ENCODE measurements at regions not wholly inside any gene's neighbourhood (a gene's known extent, or its start where the extent isn't known, plus 50 kb on each side); places are given as distances from the start of the nearest gene placed in this dataset.

DNA sequence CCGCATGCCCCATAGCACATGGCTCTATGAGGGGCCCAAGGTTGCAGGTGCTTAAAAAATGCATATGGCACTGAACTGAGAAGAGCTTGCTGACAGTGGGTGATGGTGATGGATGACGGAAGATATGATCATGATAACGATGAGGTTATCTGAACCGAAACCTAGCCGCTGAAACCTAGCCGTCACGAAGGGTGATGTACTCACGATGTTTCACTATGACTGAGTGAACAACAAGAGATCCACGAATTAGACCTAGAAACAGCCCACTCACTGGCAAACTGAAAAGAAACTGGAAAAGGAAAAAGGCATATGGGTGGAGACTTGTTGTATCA, 57.6 kb upstream of the BCL6 start:
- no peak overlapping the region for H2BK15ac ChIP-seq (ENCODE audit: low read depth, low read length)
- no peak for DNase-seq
- H2AK5ac ChIP-seq (ENCODE audit: insufficient read length, low read length) = no peak overlapping the region
- H2BK12ac ChIP-seq (ENCODE audit: insufficient read length, low read depth, low read length) = no peak overlapping the region
- no peaks in the 10 kb centered on the region for H3K23me2 ChIP-seq (ENCODE audit: insufficient read length, low read depth, low read length, poor library complexity, severe bottlenecking)
- no peak overlapping the region for H3K27ac ChIP-seq (ENCODE audit: insufficient read length, low read depth, low read length)
- no peak overlapping the region for H4K8ac ChIP-seq (replicated peaks; ENCODE audit: insufficient read length, low read depth, low read length)
- no peak overlapping the region for H2BK120ac ChIP-seq (ENCODE audit: low read depth, low read length, poor library complexity, severe bottlenecking)
- no peak overlapping the region for H2BK5ac ChIP-seq (ENCODE audit: insufficient read length, low read length)
- H3K4me2 ChIP-seq (ENCODE audit: insufficient read depth, insufficient read length, low read length) = no peak overlapping the region
- no peak overlapping the region for H2BK20ac ChIP-seq (ENCODE audit: low read depth, low read length, poor library complexity, severe bottlenecking)
- H3K27me3 ChIP-seq (ENCODE audit: insufficient read depth, low read length) = no peaks in the 10 kb centered on the region
- peaks cover 15% of the 10 kb centered on the region in 2 experiments for H3K4me1 Mint-ChIP-seq
- WGBS (ENCODE audit: extremely low coverage, insufficient read length, low lambda C conversion rate) = no CpG with 5 or more reads among the region's 9 CpGs
- H4K91ac ChIP-seq (ENCODE audit: insufficient read length, low read depth, low read length) = no peak overlapping the region
- H4K5ac ChIP-seq (ENCODE audit: insufficient read length, low read depth, low read length) = no peak overlapping the region
- H3K14ac ChIP-seq (ENCODE audit: insufficient read depth, low read length) = no peak overlapping the region
- H3K18ac ChIP-seq (ENCODE audit: insufficient read length, low read depth, low read length) = no peak overlapping the region
- H3K9ac ChIP-seq (ENCODE audit: extremely low read depth, insufficient read length, low read length) = no peak overlapping the region
- H3K9me3 Mint-ChIP-seq = no peaks in the 10 kb centered on the region; a peak in 1 of 5 replicates
- H3K79me1 ChIP-seq (ENCODE audit: insufficient read depth, low read depth, low read length, poor library complexity, severe bottlenecking) = no peaks in the 10 kb centered on the region
- no peaks in the 10 kb centered on the region for H3K9me3 ChIP-seq (ENCODE audit: control insufficient read depth, low read depth, low read length)
- no peak overlapping the region for H3K23ac ChIP-seq (ENCODE audit: insufficient read length, low read depth, low read length)
- H3K56ac ChIP-seq (ENCODE audit: insufficient read length, low read depth, low read length) = no peak overlapping the region
- H3K27ac Mint-ChIP-seq = no peak overlapping the region
- H2AFZ ChIP-seq (ENCODE audit: low read length) = no peak overlapping the region
- H3K4me1 ChIP-seq (ENCODE audit: insufficient read depth, low read length) = peaks cover 4% of the 10 kb centered on the region; the same call in 1 of the 2 replicates
- H3K4me3 Mint-ChIP-seq = no peak overlapping the region
- peaks cover 9% of the 10 kb centered on the region for H3K27me3 Mint-ChIP-seq (ENCODE audit: low read depth)
- no peaks in the 10 kb centered on the region for H3K79me2 ChIP-seq (ENCODE audit: insufficient read depth, low read length)
- no peaks in the 10 kb centered on the region for H3K36me3 Mint-ChIP-seq (ENCODE audit: insufficient read depth in 1 of 3, low read depth in 3 of 3)
- TF ChIP-seq, protein P1, sequence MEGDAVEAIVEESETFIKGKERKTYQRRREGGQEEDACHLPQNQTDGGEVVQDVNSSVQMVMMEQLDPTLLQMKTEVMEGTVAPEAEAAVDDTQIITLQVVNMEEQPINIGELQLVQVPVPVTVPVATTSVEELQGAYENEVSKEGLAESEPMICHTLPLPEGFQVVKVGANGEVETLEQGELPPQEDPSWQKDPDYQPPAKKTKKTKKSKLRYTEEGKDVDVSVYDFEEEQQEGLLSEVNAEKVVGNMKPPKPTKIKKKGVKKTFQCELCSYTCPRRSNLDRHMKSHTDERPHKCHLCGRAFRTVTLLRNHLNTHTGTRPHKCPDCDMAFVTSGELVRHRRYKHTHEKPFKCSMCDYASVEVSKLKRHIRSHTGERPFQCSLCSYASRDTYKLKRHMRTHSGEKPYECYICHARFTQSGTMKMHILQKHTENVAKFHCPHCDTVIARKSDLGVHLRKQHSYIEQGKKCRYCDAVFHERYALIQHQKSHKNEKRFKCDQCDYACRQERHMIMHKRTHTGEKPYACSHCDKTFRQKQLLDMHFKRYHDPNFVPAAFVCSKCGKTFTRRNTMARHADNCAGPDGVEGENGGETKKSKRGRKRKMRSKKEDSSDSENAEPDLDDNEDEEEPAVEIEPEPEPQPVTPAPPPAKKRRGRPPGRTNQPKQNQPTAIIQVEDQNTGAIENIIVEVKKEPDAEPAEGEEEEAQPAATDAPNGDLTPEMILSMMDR (conservative IDR thresholded peaks at IDR 0.05) = no peak
- H3K4ac ChIP-seq (ENCODE audit: low read depth, low read length) = no peak overlapping the region
- no peak overlapping the region for H3T11ph ChIP-seq (ENCODE audit: low read length)
- H4K20me1 ChIP-seq (ENCODE audit: control insufficient read depth, insufficient read depth, insufficient read length) = no peaks in the 10 kb centered on the region

Data from H9 (cell line).